KMS-11 (cell line): ENCODE measurements at regions not wholly inside any gene's neighbourhood (a gene's known extent, or its start where the extent isn't known, plus 50 kb on each side); places are given as distances from the start of the nearest gene placed in this dataset.

ENCODE experiments used
- H2AFZ ChIP-seq: fragments of 200-600 bp; sonication (generic); 2 replicates; pipeline ENCODE4 v1.6.1; 2016; ENCODE audit warnings: antibody characterized with exemption, mixed run types, low read depth
- H3K27ac ChIP-seq: fragments of 200-600 bp; sonication (generic); 2 replicates; pipeline ENCODE4 v1.6.1; 2016; ENCODE audit warnings: mild to moderate bottlenecking, mixed run types
- H3K27me3 ChIP-seq: fragments of 200-600 bp; sonication (generic); 2 replicates; pipeline ENCODE4 v1.6.1; 2017; ENCODE audit warnings: mild to moderate bottlenecking, low read depth, mixed run types, moderate library complexity; ENCODE audit not compliant: insufficient read depth
- H3K36me3 ChIP-seq: fragments of 200-600 bp; sonication (generic); 2 replicates; pipeline ENCODE4 v1.6.1; 2017; ENCODE audit warnings: mild to moderate bottlenecking, mixed run types; ENCODE audit not compliant: insufficient read depth
- H3K4me1 ChIP-seq: fragments of 200-600 bp; sonication (generic); 2 replicates; pipeline ENCODE4 v1.6.1; 2016; ENCODE audit warnings: mild to moderate bottlenecking, low read depth, mixed run types; ENCODE audit not compliant: poor library complexity, severe bottlenecking
- H3K4me2 ChIP-seq: fragments of 200-600 bp; sonication (generic); 2 replicates; pipeline ENCODE4 v1.7.0; 2016; ENCODE audit warnings: mild to moderate bottlenecking, mixed run types
- H3K4me3 ChIP-seq: fragments of 200-600 bp; sonication (generic); IDR thresholded peaks from 2 replicates; pipeline ENCODE4 v1.6.1; 2017; ENCODE audit warnings: low read depth, low read length, mixed read lengths; ENCODE audit not compliant: insufficient read depth
- H3K79me2 ChIP-seq: fragments of 200-600 bp; sonication (generic); 2 replicates; pipeline ENCODE4 v1.6.1; 2016; ENCODE audit warnings: low read depth, mixed run types; ENCODE audit not compliant: insufficient read depth
- H3K9ac ChIP-seq: fragments of 200-600 bp; sonication (generic); 2 replicates; pipeline ENCODE4 v1.6.1; 2016; ENCODE audit warnings: mild to moderate bottlenecking, mixed run types
- H4K20me1 ChIP-seq: fragments of 200-600 bp; sonication (generic); 2 replicates; pipeline ENCODE4 v1.6.1; 2016; ENCODE audit warnings: mild to moderate bottlenecking, mixed run types; ENCODE audit not compliant: insufficient read depth
- TF ChIP-seq, protein P1 (sequence below): fragments of 200-600 bp; sonication (generic); conservative IDR thresholded peaks from 2 replicates; pipeline ENCODE4 v1.6.1; 2017; ENCODE audit warnings: low read depth, mild to moderate bottlenecking, antibody characterized with exemption, low read length, moderate library complexity, mixed read lengths

DNA sequence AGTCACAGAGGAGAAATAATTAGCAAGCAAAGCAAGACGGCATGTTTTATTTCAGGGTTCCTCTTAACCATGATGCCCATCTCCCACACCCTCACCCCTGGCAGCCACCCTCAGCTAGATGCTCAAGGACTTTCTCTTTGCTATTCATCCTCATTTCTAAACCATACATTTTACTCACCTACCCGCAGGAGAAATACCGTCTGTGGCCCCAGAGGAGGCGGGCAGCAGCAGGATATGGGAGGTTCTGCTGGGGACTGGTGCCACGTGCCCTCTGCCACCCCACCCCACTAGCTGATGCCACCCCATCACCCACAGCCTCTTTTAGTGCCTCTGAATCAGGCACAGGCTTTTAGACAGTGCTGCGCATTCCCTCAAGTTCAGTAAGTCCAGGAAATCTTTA lies 168.7 kb upstream of the ITGB1 start:
- Histone ChIP-seq H2AFZ (no peak overlapping the region), H3K4me2 (no peak overlapping the region), H3K27ac (no peak overlapping the region)

DNA sequence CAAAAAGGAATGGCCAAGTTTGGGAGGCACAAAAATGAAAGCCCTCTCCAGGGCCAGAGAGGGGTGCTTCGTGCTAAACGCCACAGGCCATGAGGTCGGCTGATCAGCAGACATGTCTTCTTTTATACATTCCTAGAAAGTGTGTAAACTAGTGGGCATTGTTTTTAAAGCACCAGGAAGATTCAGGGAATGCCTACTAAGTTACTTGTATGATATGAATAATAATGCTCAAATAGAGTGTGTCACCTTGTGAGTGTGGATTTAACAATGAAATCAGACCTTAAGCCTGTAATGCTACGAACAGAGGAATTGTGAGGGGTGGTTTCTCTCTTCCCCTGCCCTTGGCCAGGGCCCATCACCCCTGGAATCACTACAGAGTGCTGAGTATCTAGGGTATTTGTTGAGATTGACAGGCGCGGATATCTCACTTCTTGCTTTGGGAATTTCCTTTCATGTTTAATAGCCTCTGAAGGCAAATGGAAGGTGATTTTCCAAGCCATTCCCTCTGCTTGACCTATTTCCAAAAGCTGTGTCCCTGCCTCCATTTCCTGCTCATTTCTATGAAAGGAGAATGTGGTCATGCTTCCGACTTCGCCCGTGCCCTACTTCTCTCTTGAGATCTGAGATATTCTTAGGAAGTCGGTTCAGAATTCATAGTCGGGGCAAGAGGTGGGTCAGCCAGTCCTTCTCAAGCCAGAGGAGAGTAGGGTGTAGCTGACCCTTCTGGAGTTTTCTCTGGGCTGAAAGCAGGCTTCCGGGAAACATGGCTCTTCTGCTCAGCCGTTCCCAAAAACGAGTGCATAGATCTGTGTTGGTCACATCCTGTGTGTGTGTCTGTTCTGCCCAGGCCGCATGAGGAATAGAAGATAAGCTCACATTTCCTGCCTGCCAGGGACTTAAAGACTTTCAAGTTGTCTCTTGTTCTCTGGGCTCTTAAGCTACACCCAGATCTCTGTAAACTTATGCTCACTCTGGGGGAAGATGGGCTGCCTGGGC lies 167.8 kb upstream of the ITGB1 start:
- no peaks in the 10 kb centered on the region for H3K4me1 ChIP-seq
- TF ChIP-seq, protein P1, sequence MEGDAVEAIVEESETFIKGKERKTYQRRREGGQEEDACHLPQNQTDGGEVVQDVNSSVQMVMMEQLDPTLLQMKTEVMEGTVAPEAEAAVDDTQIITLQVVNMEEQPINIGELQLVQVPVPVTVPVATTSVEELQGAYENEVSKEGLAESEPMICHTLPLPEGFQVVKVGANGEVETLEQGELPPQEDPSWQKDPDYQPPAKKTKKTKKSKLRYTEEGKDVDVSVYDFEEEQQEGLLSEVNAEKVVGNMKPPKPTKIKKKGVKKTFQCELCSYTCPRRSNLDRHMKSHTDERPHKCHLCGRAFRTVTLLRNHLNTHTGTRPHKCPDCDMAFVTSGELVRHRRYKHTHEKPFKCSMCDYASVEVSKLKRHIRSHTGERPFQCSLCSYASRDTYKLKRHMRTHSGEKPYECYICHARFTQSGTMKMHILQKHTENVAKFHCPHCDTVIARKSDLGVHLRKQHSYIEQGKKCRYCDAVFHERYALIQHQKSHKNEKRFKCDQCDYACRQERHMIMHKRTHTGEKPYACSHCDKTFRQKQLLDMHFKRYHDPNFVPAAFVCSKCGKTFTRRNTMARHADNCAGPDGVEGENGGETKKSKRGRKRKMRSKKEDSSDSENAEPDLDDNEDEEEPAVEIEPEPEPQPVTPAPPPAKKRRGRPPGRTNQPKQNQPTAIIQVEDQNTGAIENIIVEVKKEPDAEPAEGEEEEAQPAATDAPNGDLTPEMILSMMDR, result no peak
- no peak overlapping the region for H3K4me2 ChIP-seq
- H3K4me3 ChIP-seq, result no peak overlapping the region
- no peak overlapping the region for H3K9ac ChIP-seq
- H3K27ac ChIP-seq, result no peak overlapping the region
- H3K79me2 ChIP-seq, result no peaks in the 10 kb centered on the region
- H3K27me3 ChIP-seq, result no peaks in the 10 kb centered on the region
- H2AFZ ChIP-seq, result no peak overlapping the region
- H3K36me3 ChIP-seq, result no peaks in the 10 kb centered on the region
- no peaks in the 10 kb centered on the region for H4K20me1 ChIP-seq

More for the DNA sequence above, 168.7 kb upstream of the ITGB1 start:
- Histone ChIP-seq H4K20me1 (no peaks in the 10 kb centered on the region), H3K4me3 (no peak overlapping the region), H3K9ac (no peak overlapping the region), H3K79me2 (no peaks in the 10 kb centered on the region), H3K36me3 (no peaks in the 10 kb centered on the region), H3K4me1 (no peaks in the 10 kb centered on the region), H3K27me3 (no peaks in the 10 kb centered on the region)
- TF ChIP-seq, protein P1, result no peak

DNA sequence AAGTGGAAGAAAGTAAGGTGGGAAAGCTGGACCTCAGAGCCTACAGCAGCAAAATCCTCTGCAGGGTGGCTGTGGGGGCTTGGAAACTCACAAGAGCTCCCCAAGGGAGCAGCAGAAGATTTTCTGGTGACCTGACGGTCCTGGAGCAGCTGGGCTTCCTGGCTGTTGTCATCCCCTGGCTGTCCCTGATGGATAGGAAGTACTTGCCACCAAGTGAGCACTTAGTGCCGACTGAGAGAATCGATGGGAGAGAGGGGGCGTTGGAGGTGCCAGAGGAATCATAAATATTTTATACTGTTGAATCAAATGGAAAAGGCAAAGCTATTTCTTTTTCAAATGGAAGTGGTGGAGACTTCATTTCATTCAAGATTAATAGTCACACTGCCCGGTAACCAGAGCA lies 167.1 kb upstream of the ITGB1 start:
- H4K20me1 ChIP-seq, result no peaks in the 10 kb centered on the region
- H3K27ac ChIP-seq, result no peak overlapping the region
- H3K79me2 ChIP-seq, result no peaks in the 10 kb centered on the region
- TF ChIP-seq, protein P1, result no peak
- H3K36me3 ChIP-seq, result no peaks in the 10 kb centered on the region
- no peak overlapping the region for H3K9ac ChIP-seq
- H3K27me3 ChIP-seq, result no peaks in the 10 kb centered on the region
- no peaks in the 10 kb centered on the region for H3K4me1 ChIP-seq
- no peak overlapping the region for H2AFZ ChIP-seq
- H3K4me3 ChIP-seq, result no peak overlapping the region
- H3K4me2 ChIP-seq, result no peak overlapping the region

DNA sequence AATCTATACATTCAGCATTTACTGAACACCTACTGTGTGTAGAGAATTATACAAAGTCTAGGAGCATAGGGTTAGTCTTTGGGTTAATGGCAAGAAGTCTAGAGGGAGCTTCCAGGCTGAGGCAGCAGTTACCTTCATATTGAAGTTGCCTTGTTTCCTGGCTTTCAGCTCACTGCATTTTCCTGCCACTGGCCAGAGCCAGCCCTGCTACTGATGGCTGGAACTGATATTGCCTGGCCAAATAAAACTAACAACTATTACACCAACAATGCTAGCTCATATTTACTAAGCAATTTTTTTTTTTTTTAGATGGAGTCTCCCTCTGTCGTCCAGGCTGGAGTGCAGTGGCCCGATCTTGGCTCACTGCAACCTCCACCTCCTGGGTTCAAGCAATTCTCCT lies 165.7 kb upstream of the ITGB1 start:
- no peaks in the 10 kb centered on the region for H3K27me3 ChIP-seq
- H4K20me1 ChIP-seq, result no peaks in the 10 kb centered on the region
- H3K36me3 ChIP-seq, result no peaks in the 10 kb centered on the region
- H3K4me3 ChIP-seq, result no peak overlapping the region
- H3K9ac ChIP-seq, result no peak overlapping the region
- no peak overlapping the region for H3K4me2 ChIP-seq
- TF ChIP-seq, protein P1, result no peak
- no peaks in the 10 kb centered on the region for H3K4me1 ChIP-seq
- H3K27ac ChIP-seq, result no peak overlapping the region
- H2AFZ ChIP-seq, result no peak overlapping the region
- H3K79me2 ChIP-seq, result no peaks in the 10 kb centered on the region
